Upper lobe of right lung (tissue), 1 donor: ENCODE measurements at regions not wholly inside any gene's neighbourhood (a gene's known extent, or its start where the extent isn't known, plus 50 kb on each side); places are given as distances from the start of the nearest gene placed in this dataset.

Source experiments
- ATAC-seq: fragments of 200-7000 bp; cut with Tn5 transposase; one replicate; pipeline ENCODE4 v1.9.1; 2020; ENCODE audit warnings: mild to moderate bottlenecking, moderate library complexity
- DNase-seq: peaks from one replicate; pipeline ENCODE4 v3.0.0-alpha.2; 2020
- H3K27ac ChIP-seq: fragments of 200-600 bp; one replicate; pipeline ENCODE4 v1.8.0; 2022
- H3K27me3 ChIP-seq: fragments of 200-600 bp; one replicate; pipeline ENCODE4 v1.8.0; 2022; ENCODE audit warnings: mild to moderate bottlenecking
- H3K36me3 ChIP-seq: fragments of 200-600 bp; one replicate; pipeline ENCODE4 v1.8.0; 2022
- H3K4me1 ChIP-seq: fragments of 200-600 bp; one replicate; pipeline ENCODE4 v1.8.0; 2022
- H3K4me3 ChIP-seq: fragments of 200-600 bp; one replicate; pipeline ENCODE4 v1.8.0; 2022; ENCODE audit warnings: mild to moderate bottlenecking
- H3K9me3 ChIP-seq: fragments of 200-600 bp; one replicate; pipeline ENCODE4 v1.8.0; 2022
- intact Hi-C: fragments of 100-400 bp; cut with DNase I; formaldehyde crosslinking; loops from one replicate; pipeline ENCODE4 v1.11.0; 2022
- TF ChIP-seq, protein P1 (sequence below): fragments of 200-600 bp; IDR thresholded peaks from one replicate; pipeline ENCODE4 v1.8.0; 2022; ENCODE audit warnings: antibody characterized with exemption
- donor health status: DM: no; HTN: yes; CAD: no; lungs with severe emphysema.

DNA sequence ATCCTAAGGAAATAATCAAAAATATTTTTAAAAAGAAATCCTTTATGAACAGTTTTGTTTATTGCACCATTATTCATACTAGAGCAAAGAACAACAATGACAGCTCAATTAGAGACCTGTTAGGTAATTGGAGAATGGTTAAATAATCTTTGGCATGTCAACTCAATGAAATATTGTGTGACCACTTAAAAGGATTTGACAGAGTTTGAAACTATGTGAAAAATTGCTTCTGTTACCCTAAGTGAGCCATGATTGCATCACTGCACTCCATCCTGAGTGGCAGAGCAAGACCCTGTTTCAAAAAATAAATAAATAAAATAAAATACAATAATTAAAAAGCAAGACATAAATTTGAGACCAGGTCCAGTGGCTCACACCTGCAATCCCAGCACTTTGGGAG, 66.1 kb upstream of the ATP8B1 start:
- Histone ChIP-seq H3K36me3 (no peaks in the 10 kb centered on the region), H3K9me3 (no peaks in the 10 kb centered on the region), H3K27me3 (no peaks in the 10 kb centered on the region), H3K4me1 (no peaks in the 10 kb centered on the region), H3K4me3 (no peak overlapping the region), H3K27ac (no peak overlapping the region)
- intact Hi-C loops: no loop called here
- ATAC-seq: no peak
- no peak for DNase-seq
- TF ChIP-seq, protein P1, sequence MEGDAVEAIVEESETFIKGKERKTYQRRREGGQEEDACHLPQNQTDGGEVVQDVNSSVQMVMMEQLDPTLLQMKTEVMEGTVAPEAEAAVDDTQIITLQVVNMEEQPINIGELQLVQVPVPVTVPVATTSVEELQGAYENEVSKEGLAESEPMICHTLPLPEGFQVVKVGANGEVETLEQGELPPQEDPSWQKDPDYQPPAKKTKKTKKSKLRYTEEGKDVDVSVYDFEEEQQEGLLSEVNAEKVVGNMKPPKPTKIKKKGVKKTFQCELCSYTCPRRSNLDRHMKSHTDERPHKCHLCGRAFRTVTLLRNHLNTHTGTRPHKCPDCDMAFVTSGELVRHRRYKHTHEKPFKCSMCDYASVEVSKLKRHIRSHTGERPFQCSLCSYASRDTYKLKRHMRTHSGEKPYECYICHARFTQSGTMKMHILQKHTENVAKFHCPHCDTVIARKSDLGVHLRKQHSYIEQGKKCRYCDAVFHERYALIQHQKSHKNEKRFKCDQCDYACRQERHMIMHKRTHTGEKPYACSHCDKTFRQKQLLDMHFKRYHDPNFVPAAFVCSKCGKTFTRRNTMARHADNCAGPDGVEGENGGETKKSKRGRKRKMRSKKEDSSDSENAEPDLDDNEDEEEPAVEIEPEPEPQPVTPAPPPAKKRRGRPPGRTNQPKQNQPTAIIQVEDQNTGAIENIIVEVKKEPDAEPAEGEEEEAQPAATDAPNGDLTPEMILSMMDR: no peak

DNA sequence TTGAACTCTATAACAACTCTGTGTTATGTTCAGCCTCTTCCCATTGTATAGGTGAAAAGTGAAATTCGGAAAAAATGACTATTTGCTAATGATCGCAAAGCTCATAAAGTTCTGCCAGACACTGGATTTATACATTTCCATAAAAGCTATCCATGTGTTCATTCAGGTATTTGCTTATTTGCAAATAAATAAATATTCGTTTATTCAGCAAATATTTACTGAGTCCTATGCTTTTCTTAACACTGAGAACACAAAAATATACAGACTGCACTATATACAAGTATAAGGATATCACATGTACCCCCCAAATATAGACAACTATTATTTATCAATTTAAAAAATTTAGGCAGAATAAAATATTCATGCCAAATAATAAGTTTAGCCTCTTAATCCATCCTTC, 63.2 kb upstream of the ATP8B1 start:
- TF ChIP-seq, protein P1: no peak
- no peak for ATAC-seq
- Histone ChIP-seq H3K4me3 (no peak overlapping the region), H3K27me3 (no peaks in the 10 kb centered on the region), H3K9me3 (no peaks in the 10 kb centered on the region), H3K4me1 (no peaks in the 10 kb centered on the region), H3K36me3 (no peaks in the 10 kb centered on the region), H3K27ac (no peak overlapping the region)
- no peak for DNase-seq
- intact Hi-C loops: no loop called here

DNA sequence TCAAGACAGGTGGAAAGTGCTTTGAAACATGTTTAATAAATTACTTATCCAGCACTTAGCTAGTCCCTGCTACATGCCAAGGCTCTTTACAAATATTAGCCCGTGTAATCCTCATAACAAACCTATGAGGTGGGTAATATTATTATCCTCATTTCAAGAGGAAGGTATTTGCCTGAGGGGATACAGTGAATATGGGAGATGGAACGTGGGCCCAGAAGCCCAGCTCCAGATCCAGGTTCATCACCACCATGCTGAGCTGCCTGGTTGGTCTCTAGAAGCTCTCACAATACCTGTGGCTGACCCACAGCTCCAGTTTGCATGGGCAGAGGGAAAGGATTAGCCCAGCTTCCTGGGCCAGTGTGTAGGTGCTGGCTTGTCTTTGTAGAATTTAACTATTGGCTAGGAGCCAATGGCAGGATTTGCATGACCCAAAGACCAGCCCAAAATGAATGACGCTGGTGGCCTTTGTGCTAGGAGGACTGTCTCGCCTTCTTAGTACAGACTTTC, 61.6 kb upstream of the ATP8B1 start:
- Histone ChIP-seq H3K9me3 (no peaks in the 10 kb centered on the region), H3K36me3 (no peaks in the 10 kb centered on the region), H3K27me3 (no peaks in the 10 kb centered on the region), H3K4me3 (no peak overlapping the region), H3K4me1 (no peaks in the 10 kb centered on the region), H3K27ac (no peak overlapping the region)
- intact Hi-C loops: no loop called here
- DNase-seq (no peak), ATAC-seq (peak; percentile 20)
- TF ChIP-seq, protein P1: no peak

DNA sequence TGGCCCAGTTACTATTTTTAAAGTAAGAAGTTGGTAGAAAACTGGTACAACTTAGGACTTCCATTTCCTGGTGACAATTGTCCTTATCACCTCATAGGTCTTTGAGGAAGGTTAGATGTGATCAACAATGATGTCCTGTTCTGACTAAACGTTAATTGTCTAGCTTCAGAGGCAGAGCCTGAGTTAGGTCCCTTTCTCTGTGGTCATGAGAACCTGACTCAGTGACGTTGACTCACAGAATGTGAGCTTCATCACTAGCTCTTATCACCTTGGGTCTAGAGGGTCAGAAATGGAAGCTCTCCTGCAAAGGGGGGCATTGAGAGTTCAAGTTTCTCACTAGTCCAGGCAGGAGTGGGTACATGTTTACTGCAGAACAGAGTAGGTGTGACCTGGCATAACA, 60.6 kb upstream of the ATP8B1 start:
- no peaks in the 10 kb centered on the region for H3K9me3 ChIP-seq
- no peak overlapping the region for H3K4me3 ChIP-seq
- TF ChIP-seq, protein P1: no peak

DNA sequence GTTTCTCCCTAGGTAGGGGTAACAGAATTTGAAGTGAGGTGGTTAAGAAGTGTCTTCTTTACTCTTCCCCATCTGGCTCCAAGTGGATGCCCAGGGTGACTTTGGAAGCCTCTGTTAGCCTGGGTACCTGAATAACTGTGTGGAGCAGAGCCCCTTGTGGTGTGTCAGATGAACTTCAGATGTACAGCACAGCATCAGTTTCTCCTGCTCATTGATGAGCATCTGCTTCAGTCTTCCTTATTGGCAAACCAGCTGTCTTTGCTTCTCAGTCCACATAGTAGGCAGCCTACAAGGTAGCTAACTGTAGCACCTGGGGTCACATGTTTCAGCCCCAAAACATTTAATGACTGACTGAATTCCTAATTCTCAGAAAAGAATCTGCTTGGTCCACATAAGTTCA, 56.2 kb upstream of the ATP8B1 start:
- H3K9me3 ChIP-seq: no peaks in the 10 kb centered on the region
- H3K27me3 ChIP-seq: no peaks in the 10 kb centered on the region
- H3K36me3 ChIP-seq: no peaks in the 10 kb centered on the region
- no peak overlapping the region for H3K4me3 ChIP-seq
- H3K27ac ChIP-seq: no peak overlapping the region
- TF ChIP-seq, protein P1: peak; percentile 41
- no peak for DNase-seq
- ATAC-seq: peak; percentile 82
- no peaks in the 10 kb centered on the region for H3K4me1 ChIP-seq
- intact Hi-C loops: no loop called here

More for the DNA sequence above, 60.6 kb upstream of the ATP8B1 start:
- H3K27me3 ChIP-seq: no peaks in the 10 kb centered on the region
- no peaks in the 10 kb centered on the region for H3K36me3 ChIP-seq
- H3K27ac ChIP-seq: no peak overlapping the region
- no peaks in the 10 kb centered on the region for H3K4me1 ChIP-seq
- DNase-seq (no peak), ATAC-seq (no peak)
- intact Hi-C loops: no loop called here
